PFSK-1 (cell line): ENCODE measurements at regions not wholly inside any gene's neighbourhood (a gene's known extent, or its start where the extent isn't known, plus 50 kb on each side); places are given as distances from the start of the nearest gene placed in this dataset.

Experiments
- FOXP2 ChIP-seq: optimal IDR thresholded peaks from 2 replicates; pipeline ENCODE3; 2011; ENCODE audit warnings: borderline replicate concordance, control low read depth, inconsistent platforms; ENCODE audit not compliant: insufficient read depth; ENCODE audit errors: extremely low read length, extremely low read depth
- TF ChIP-seq, protein P1 (sequence below), 2 experiments: IDR thresholded peaks; 2 replicates each; pipeline versions ENCODE4 v1.6.1 to v1.8.0; 2011 to 2012; ENCODE audit warnings: low read depth in 2 of 2, low read length in 2 of 2, control low read depth in 1 of 2, inconsistent platforms in 1 of 2, mild to moderate bottlenecking in 1 of 2, moderate library complexity in 1 of 2; ENCODE audit not compliant: insufficient read depth in 1 of 2

GRCh38 chr16:65667011-65667578, 545.2 kb upstream of the CDH11 start:
- no peak for TF ChIP-seq FOXP2
- TF ChIP-seq, protein P1, sequence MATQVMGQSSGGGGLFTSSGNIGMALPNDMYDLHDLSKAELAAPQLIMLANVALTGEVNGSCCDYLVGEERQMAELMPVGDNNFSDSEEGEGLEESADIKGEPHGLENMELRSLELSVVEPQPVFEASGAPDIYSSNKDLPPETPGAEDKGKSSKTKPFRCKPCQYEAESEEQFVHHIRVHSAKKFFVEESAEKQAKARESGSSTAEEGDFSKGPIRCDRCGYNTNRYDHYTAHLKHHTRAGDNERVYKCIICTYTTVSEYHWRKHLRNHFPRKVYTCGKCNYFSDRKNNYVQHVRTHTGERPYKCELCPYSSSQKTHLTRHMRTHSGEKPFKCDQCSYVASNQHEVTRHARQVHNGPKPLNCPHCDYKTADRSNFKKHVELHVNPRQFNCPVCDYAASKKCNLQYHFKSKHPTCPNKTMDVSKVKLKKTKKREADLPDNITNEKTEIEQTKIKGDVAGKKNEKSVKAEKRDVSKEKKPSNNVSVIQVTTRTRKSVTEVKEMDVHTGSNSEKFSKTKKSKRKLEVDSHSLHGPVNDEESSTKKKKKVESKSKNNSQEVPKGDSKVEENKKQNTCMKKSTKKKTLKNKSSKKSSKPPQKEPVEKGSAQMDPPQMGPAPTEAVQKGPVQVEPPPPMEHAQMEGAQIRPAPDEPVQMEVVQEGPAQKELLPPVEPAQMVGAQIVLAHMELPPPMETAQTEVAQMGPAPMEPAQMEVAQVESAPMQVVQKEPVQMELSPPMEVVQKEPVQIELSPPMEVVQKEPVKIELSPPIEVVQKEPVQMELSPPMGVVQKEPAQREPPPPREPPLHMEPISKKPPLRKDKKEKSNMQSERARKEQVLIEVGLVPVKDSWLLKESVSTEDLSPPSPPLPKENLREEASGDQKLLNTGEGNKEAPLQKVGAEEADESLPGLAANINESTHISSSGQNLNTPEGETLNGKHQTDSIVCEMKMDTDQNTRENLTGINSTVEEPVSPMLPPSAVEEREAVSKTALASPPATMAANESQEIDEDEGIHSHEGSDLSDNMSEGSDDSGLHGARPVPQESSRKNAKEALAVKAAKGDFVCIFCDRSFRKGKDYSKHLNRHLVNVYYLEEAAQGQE (IDR thresholded peaks at IDR 0.05; ENCODE audit: insufficient read depth in 1 of 2, low read depth in 2 of 2, low read length in 2 of 2): no peak
